ENCODE measurements at regions not wholly inside any gene's neighbourhood (a gene's known extent, or its start where the extent isn't known, plus 50 kb on each side); places are given as distances from the start of the nearest gene placed in this dataset.

GRCh38 chr3:81249540-81250029 lies 511.9 kb downstream of the GBE1 start:
- in situ Hi-C loops (cut with HindIII; ENCODE audit: low pct_unique_long_range_greater_than_20kb, low sequenced_read_pairs) = no loop called here
- peak in 1 of 2 experiments; percentile 74 for DNase-seq (ENCODE audit: low read depth in 1 of 2, low spot score in 1 of 2)
- no peak for TF ChIP-seq JUND (IDR thresholded peaks at IDR 0.05; ENCODE audit: low read depth)

GRCh38 chr3:81245501-81245900 lies 515.9 kb downstream of the GBE1 start:
- no peak for DNase-seq (ENCODE audit: low read depth in 1 of 2, low spot score in 1 of 2)
- TF ChIP-seq JUND (IDR thresholded peaks at IDR 0.05; ENCODE audit: low read depth) = no peak
- in situ Hi-C loops (cut with HindIII; ENCODE audit: low pct_unique_long_range_greater_than_20kb, low sequenced_read_pairs) = no loop called here

- in situ Hi-C loops (cut with HindIII; ENCODE audit: low pct_unique_long_range_greater_than_20kb, low sequenced_read_pairs) = no loop called here
- no peak for DNase-seq (ENCODE audit: low read depth in 1 of 2, low spot score in 1 of 2)
Measured at GRCh38 chr3:81245043-81245442, 516.4 kb downstream of the GBE1 start.

GRCh38 chr3:81244231-81244630 lies 517.2 kb downstream of the GBE1 start:
- in situ Hi-C loops (cut with HindIII; ENCODE audit: low pct_unique_long_range_greater_than_20kb, low sequenced_read_pairs) = no loop called here
- no peak for TF ChIP-seq JUND (IDR thresholded peaks at IDR 0.05; ENCODE audit: low read depth)

More at GRCh38 chr3:81245043-81245442, 516.4 kb downstream of the GBE1 start:
- TF ChIP-seq JUND (IDR thresholded peaks at IDR 0.05; ENCODE audit: low read depth) = no peak

GRCh38 chr3:81242871-81243270 lies 518.6 kb downstream of the GBE1 start:
- no peak for TF ChIP-seq JUND (IDR thresholded peaks at IDR 0.05; ENCODE audit: low read depth)
- peak in 1 of 2 experiments; percentile 56 for DNase-seq (ENCODE audit: low read depth in 1 of 2, low spot score in 1 of 2)
- in situ Hi-C loops (cut with HindIII; ENCODE audit: low pct_unique_long_range_greater_than_20kb, low sequenced_read_pairs) = no loop called here

More at GRCh38 chr3:81244231-81244630, 517.2 kb downstream of the GBE1 start:
- DNase-seq (ENCODE audit: low read depth in 1 of 2, low spot score in 1 of 2) = no peak

GRCh38 chr3:81237181-81237580 lies 524.3 kb downstream of the GBE1 start:
- in situ Hi-C loops (cut with HindIII; ENCODE audit: low pct_unique_long_range_greater_than_20kb, low sequenced_read_pairs) = no loop called here
- no peak for DNase-seq (ENCODE audit: low read depth in 1 of 2, low spot score in 1 of 2)
- no peak for TF ChIP-seq JUND (IDR thresholded peaks at IDR 0.05; ENCODE audit: low read depth)

GRCh38 chr3:81218023-81218422 lies 543.4 kb downstream of the GBE1 start:
- in situ Hi-C loops (cut with HindIII; ENCODE audit: low pct_unique_long_range_greater_than_20kb, low sequenced_read_pairs) = no loop called here
- no peak for TF ChIP-seq JUND (IDR thresholded peaks at IDR 0.05; ENCODE audit: low read depth)
- DNase-seq (ENCODE audit: low read depth in 1 of 2, low spot score in 1 of 2) = peak; percentile 1 to 47

- DNase-seq (ENCODE audit: low read depth in 1 of 2, low spot score in 1 of 2) = no peak
- no peak for TF ChIP-seq JUND (IDR thresholded peaks at IDR 0.05; ENCODE audit: low read depth)
- in situ Hi-C loops (cut with HindIII; ENCODE audit: low pct_unique_long_range_greater_than_20kb, low sequenced_read_pairs) = no loop called here
Measured at GRCh38 chr3:81217101-81217500, 544.3 kb downstream of the GBE1 start.

GRCh38 chr3:81216192-81216591 lies 545.3 kb downstream of the GBE1 start:
- in situ Hi-C loops (cut with HindIII; ENCODE audit: low pct_unique_long_range_greater_than_20kb, low sequenced_read_pairs) = no loop called here
- no peak for TF ChIP-seq JUND (IDR thresholded peaks at IDR 0.05; ENCODE audit: low read depth)
- no peak for DNase-seq (ENCODE audit: low read depth in 1 of 2, low spot score in 1 of 2)

- TF ChIP-seq JUND (IDR thresholded peaks at IDR 0.05; ENCODE audit: low read depth) = no peak
- in situ Hi-C loops (cut with HindIII; ENCODE audit: low pct_unique_long_range_greater_than_20kb, low sequenced_read_pairs) = no loop called here
- no peak for DNase-seq (ENCODE audit: low read depth in 1 of 2, low spot score in 1 of 2)
Measured at GRCh38 chr3:81214631-81215030, 546.8 kb downstream of the GBE1 start.

- in situ Hi-C loops (cut with HindIII; ENCODE audit: low pct_unique_long_range_greater_than_20kb, low sequenced_read_pairs) = no loop called here
- no peak for TF ChIP-seq JUND (IDR thresholded peaks at IDR 0.05; ENCODE audit: low read depth)
- DNase-seq (ENCODE audit: low read depth in 1 of 2, low spot score in 1 of 2) = no peak
Measured at GRCh38 chr3:81199587-81199986, 561.9 kb downstream of the GBE1 start.

- no peak for DNase-seq (ENCODE audit: low read depth in 1 of 2, low spot score in 1 of 2)
- no peak for TF ChIP-seq JUND (IDR thresholded peaks at IDR 0.05; ENCODE audit: low read depth)
- in situ Hi-C loops (cut with HindIII; ENCODE audit: low pct_unique_long_range_greater_than_20kb, low sequenced_read_pairs) = no loop called here
Measured at GRCh38 chr3:81198756-81199155, 562.7 kb downstream of the GBE1 start.

- in situ Hi-C loops (cut with HindIII; ENCODE audit: low pct_unique_long_range_greater_than_20kb, low sequenced_read_pairs) = no loop called here
- DNase-seq (ENCODE audit: low read depth in 1 of 2, low spot score in 1 of 2) = no peak
- no peak for TF ChIP-seq JUND (IDR thresholded peaks at IDR 0.05; ENCODE audit: low read depth)
Measured at GRCh38 chr3:81198216-81198615, 563.2 kb downstream of the GBE1 start.

- TF ChIP-seq JUND (IDR thresholded peaks at IDR 0.05; ENCODE audit: low read depth) = no peak
- in situ Hi-C loops (cut with HindIII; ENCODE audit: low pct_unique_long_range_greater_than_20kb, low sequenced_read_pairs) = no loop called here
- no peak for DNase-seq (ENCODE audit: low read depth in 1 of 2, low spot score in 1 of 2)
Measured at GRCh38 chr3:81197386-81197785, 564.1 kb downstream of the GBE1 start.
